Cardiac muscle cell (in vitro differentiated cells and primary cell): ENCODE measurements at regions not wholly inside any gene's neighbourhood (a gene's known extent, or its start where the extent isn't known, plus 50 kb on each side); places are given as distances from the start of the nearest gene placed in this dataset.

Experiments
- DNase-seq, 2 donors: peaks; one replicate each; pipeline versions ENCODE4 v3.0.0 to v3.0.0-alpha.2; 2010 to 2017; ENCODE audit warnings: low read depth in 1 of 2, low spot score in 1 of 2
- H3K27ac ChIP-seq: fragments of 200-600 bp; sonication (generic); 2 replicates; pipeline ENCODE4 v1.5.1; 2016
- H3K27me3 ChIP-seq: fragments of 200-600 bp; sonication (generic); 2 replicates; pipeline ENCODE4 v1.6.0; 2016; ENCODE audit warnings: control low read depth
- H3K36me3 ChIP-seq: fragments of 200-600 bp; sonication (generic); 2 replicates; pipeline ENCODE4 v1.5.1; 2016; ENCODE audit warnings: control low read depth
- H3K4me1 ChIP-seq: fragments of 200-600 bp; sonication (generic); 2 replicates; pipeline ENCODE4 v1.8.1; 2017; ENCODE audit warnings: low read depth, mild to moderate bottlenecking, mixed run types
- H3K4me3 ChIP-seq: fragments of 200-600 bp; sonication (generic); 2 replicates; pipeline ENCODE4 v1.5.1; 2016; ENCODE audit warnings: mild to moderate bottlenecking
- H3K9me3 ChIP-seq: fragments of 200-600 bp; sonication (generic); 2 replicates; pipeline ENCODE4 v1.5.1; 2017; ENCODE audit warnings: low read depth, mild to moderate bottlenecking, control low read depth
- CTCF ChIP-seq: IDR thresholded peaks from 2 replicates; pipeline ENCODE4 v1.5.1; 2012; ENCODE audit warnings: low read depth, mild to moderate bottlenecking, low read length

GRCh38 chr18:78542204-78542603 lies 437.4 kb upstream of the SALL3 start:
- Histone ChIP-seq H3K36me3 (no peaks in the 10 kb centered on the region), H3K27me3 (no peaks in the 10 kb centered on the region), H3K4me3 (no peak overlapping the region), H3K4me1 (no peaks in the 10 kb centered on the region), H3K9me3 (no peaks in the 10 kb centered on the region), H3K27ac (no peak overlapping the region)
- TF ChIP-seq CTCF = no peak
- peak in 1 of 2 donors; percentile 6 for DNase-seq

- Histone ChIP-seq H3K27me3 (no peaks in the 10 kb centered on the region), H3K4me3 (no peak overlapping the region), H3K27ac (no peak overlapping the region), H3K36me3 (no peaks in the 10 kb centered on the region), H3K9me3 (no peaks in the 10 kb centered on the region), H3K4me1 (no peaks in the 10 kb centered on the region)
- no peak for DNase-seq
- no peak for TF ChIP-seq CTCF
These were observed 436.4 kb upstream of the SALL3 start for GRCh38 chr18:78543201-78543725.

DNA sequence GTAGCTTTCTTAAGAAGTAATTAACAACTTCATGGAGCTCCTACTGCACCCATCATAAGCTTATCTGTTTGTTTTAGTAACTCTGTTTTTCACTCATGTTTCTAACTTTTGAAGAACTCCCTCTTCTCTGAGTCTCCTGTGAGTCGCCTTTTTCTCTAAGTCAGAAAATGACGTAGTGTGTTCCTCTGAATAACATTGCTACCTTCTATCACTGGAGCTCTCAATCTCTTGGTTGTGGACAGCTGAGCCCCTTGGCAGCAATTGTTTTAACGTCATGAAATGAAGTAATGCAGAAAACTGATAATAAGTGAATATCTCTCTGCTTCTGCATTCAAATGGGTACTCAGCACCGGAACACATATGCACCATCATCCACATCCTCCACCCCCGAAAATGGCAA lies 433.3 kb upstream of the SALL3 start:
- H3K36me3 ChIP-seq = no peaks in the 10 kb centered on the region
- H3K4me1 ChIP-seq = no peaks in the 10 kb centered on the region
- no peaks in the 10 kb centered on the region for H3K27me3 ChIP-seq
- H3K4me3 ChIP-seq = no peak overlapping the region
- no peak for DNase-seq
- no peaks in the 10 kb centered on the region for H3K9me3 ChIP-seq
- no peak for TF ChIP-seq CTCF
- H3K27ac ChIP-seq = no peak overlapping the region

DNA sequence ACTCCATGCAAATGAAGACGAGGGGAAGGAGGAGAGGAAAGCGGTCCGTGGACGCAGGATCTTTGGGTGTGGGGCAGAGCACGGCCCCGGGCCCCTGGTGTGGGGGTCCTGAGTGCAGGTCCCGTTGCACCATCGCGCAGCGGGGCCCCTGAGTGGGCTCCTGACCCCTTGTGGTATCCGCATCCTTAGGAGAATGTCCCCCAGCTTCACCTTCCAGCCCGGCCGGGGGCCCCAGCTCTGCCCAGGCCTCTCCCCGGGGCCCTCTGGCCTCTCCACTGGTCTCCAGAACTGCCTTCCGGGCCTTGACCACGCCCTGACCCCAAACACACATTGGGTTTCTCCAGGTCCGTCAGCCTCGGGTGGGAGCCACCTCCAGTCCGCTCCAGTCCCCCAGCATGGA lies 431.8 kb upstream of the SALL3 start:
- DNase-seq = no peak
- Histone ChIP-seq H3K36me3 (no peaks in the 10 kb centered on the region), H3K27ac (no peak overlapping the region), H3K4me3 (no peak overlapping the region), H3K4me1 (no peaks in the 10 kb centered on the region), H3K27me3 (no peaks in the 10 kb centered on the region), H3K9me3 (no peaks in the 10 kb centered on the region)
- TF ChIP-seq CTCF = no peak

DNA sequence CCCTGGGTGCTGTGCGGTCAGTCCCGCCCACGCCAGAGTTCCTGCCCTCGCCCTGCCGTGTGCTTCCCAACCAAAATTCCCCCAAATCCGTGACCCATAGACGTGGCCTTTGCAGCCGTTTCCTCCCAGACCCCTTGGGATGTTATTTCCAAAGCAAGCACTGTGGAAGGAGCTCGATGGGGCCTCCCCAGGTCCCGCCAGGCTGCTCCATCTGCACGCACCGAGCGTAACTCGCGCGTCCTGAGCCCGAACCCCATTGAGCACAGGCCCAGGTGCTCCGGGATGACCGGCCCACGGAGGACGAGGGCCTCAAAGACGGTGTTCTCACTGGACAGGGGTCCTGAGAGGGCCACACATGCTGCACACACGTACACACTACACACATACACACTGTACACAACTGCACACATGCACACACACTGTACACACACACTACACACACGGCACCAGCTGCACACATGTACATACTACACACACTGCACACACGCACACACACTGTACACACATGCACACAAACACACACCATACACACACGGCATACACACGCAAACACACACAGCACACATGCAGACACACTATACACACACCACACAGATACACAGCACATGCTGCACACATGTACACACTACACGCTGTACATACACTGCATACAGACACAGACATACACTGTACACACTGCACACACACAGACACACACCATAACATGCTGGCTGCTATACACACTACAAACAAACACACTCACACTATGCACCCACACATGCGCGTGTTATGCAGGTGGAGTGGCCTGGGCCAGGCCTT lies 431.2 kb upstream of the SALL3 start:
- Histone ChIP-seq H3K27me3 (no peaks in the 10 kb centered on the region), H3K4me1 (no peaks in the 10 kb centered on the region), H3K9me3 (no peaks in the 10 kb centered on the region), H3K36me3 (no peaks in the 10 kb centered on the region), H3K4me3 (no peak overlapping the region), H3K27ac (no peak overlapping the region)
- no peak for TF ChIP-seq CTCF
- DNase-seq = no peak
